ENCODE measurements at regions not wholly inside any gene's neighbourhood (a gene's known extent, or its start where the extent isn't known, plus 50 kb on each side); places are given as distances from the start of the nearest gene placed in this dataset.

DNA sequence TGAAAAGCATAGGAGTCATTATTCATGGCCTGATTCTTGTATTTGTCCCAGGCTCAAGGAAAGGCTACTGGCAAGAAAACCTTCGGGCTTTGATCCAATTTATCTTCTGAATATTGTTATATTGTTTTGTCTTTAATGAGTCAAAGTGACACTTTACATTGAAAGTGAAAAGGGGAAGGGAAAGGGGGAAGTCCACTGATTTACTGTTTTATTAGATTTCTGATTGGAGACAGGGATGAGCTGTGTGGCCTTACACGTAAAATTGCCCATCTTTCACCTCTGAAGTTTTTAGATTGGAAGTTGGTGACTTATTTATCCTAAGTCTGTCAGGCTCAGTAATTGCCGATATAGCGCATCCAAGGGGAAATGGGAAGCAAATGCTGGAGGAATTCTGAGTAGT is 843.8 kb upstream of the LRRTM1 start:
- H3K4me1 ChIP-seq: no peaks in the 10 kb centered on the region
- TF ChIP-seq, protein P1, sequence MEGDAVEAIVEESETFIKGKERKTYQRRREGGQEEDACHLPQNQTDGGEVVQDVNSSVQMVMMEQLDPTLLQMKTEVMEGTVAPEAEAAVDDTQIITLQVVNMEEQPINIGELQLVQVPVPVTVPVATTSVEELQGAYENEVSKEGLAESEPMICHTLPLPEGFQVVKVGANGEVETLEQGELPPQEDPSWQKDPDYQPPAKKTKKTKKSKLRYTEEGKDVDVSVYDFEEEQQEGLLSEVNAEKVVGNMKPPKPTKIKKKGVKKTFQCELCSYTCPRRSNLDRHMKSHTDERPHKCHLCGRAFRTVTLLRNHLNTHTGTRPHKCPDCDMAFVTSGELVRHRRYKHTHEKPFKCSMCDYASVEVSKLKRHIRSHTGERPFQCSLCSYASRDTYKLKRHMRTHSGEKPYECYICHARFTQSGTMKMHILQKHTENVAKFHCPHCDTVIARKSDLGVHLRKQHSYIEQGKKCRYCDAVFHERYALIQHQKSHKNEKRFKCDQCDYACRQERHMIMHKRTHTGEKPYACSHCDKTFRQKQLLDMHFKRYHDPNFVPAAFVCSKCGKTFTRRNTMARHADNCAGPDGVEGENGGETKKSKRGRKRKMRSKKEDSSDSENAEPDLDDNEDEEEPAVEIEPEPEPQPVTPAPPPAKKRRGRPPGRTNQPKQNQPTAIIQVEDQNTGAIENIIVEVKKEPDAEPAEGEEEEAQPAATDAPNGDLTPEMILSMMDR (IDR thresholded peaks at IDR 0.05; ENCODE audit: low read depth, low read length): no peak
- no peaks in the 10 kb centered on the region for H3K9me3 ChIP-seq
- no peaks in the 10 kb centered on the region for H3K36me3 ChIP-seq
- H3K27me3 ChIP-seq: no peaks in the 10 kb centered on the region
- no peak for DNase-seq
- H3K4me3 ChIP-seq (ENCODE audit: low read depth, low read length): no peak overlapping the region

DNA sequence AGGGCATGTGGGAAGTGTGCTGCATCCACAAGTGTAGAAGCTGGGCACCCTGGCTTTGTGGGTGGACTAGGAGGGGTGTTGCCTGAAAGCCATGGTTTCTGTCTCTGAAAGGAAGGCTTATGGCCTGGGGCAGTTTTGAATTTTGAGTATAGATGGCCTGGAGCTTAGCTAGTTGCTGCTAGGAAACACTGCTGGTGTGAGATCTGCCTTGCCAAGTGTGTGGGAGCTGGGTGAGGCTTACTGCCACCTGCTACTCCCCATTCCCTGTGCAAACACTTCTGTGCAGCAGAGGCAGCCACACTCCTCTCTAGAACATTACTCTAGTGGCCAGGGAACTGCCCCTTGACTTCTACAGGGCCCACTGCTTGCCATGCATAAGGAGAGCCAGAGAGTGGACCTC is 831.7 kb upstream of the LRRTM1 start:
- no peak for DNase-seq
- H3K4me1 ChIP-seq: no peaks in the 10 kb centered on the region
- H3K4me3 ChIP-seq (ENCODE audit: low read depth, low read length): no peak overlapping the region
- no peaks in the 10 kb centered on the region for H3K9me3 ChIP-seq
- no peaks in the 10 kb centered on the region for H3K27me3 ChIP-seq
- no peaks in the 10 kb centered on the region for H3K36me3 ChIP-seq
- TF ChIP-seq, protein P1 (IDR thresholded peaks at IDR 0.05; ENCODE audit: low read depth, low read length): no peak

DNA sequence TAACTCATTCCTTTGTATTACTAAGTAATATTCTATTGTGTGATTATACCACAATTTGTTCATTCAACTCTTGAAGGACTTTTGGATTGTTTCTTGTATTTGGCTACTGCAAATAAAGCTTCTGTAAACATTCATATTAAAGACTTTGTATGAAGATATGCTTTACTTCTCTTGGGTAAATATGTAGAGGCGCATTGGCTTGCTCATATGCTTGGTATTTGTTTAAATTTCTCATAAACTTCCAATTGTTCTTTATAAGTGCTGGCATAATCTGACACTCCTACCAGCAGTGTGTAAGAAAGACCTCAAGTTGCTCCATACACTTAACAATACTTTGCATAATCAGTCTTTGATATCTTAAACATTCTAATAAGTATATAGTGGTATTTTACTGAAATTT is 792.8 kb upstream of the LRRTM1 start:
- TF ChIP-seq, protein P1 (IDR thresholded peaks at IDR 0.05; ENCODE audit: low read depth, low read length): no peak
- no peak overlapping the region for H3K4me3 ChIP-seq (ENCODE audit: low read depth, low read length)

DNA sequence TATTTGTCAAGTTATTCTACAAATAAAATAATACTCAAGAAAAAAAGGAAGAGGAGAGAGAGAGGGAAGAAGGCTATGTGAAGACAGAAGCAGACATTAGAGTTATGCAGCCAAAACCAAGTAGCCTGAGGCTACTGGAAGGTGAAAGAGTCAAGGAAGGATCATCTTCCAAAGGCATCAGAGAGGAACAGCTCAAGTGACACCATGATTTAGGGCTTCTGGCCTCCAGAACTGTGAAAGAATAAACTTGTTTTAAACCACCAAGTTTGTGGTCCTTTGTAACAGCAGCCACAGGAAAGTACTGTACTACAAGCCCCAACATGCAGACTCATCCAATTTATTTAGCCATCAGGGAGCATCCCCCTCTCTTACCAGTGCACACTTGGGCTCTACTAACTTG is 788.5 kb upstream of the LRRTM1 start:
- Histone ChIP-seq H3K36me3 (no peaks in the 10 kb centered on the region), H3K9me3 (no peaks in the 10 kb centered on the region), H3K4me1 (no peaks in the 10 kb centered on the region), H3K27me3 (no peaks in the 10 kb centered on the region), H3K4me3 (ENCODE audit: low read depth, low read length) (no peak overlapping the region)
- TF ChIP-seq, protein P1 (IDR thresholded peaks at IDR 0.05; ENCODE audit: low read depth, low read length): no peak
- DNase-seq: no peak

More for the DNA sequence above, 792.8 kb upstream of the LRRTM1 start:
- no peak for DNase-seq
- Histone ChIP-seq H3K27me3 (no peaks in the 10 kb centered on the region), H3K36me3 (no peaks in the 10 kb centered on the region), H3K4me1 (no peaks in the 10 kb centered on the region), H3K9me3 (no peaks in the 10 kb centered on the region)

DNA sequence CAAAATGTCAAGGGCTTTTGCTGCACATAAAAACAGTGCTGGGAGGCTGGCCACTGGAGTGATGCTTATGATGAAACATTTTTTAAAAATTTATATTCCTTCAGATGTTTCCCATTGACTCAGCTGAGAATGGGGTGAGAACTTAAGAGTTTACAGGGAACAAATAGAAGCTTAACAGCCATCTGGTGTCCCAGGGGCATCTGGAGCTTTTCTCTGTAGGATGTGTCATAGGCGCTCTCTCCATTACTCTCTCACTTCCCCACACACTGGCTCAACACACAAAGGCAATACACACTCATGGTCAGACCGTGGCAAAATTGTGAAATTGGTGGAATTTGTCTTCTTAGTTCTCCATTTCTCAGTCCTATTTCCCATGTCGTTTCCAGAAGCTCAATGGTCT is 783.1 kb upstream of the LRRTM1 start:
- no peak for DNase-seq
- H3K36me3 ChIP-seq: no peaks in the 10 kb centered on the region

DNA sequence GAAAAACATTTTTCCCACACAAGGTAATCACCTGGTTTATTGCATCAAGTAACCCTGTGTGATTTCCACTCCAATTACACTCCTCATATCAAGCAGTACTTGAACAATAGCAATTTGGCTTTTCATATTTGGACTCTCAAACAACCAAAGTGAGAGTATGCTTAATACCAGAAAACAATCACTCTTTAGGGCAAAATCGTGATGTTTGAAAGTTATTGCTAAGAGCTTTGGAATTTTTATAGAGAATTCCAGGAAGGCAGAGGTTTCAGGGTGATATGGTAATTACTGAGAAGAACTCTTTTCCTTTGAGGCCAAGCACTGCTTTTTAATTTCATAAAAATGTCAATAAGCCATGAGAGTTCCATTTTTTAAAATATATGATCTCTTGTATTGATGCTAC is 779.5 kb upstream of the LRRTM1 start:
- H3K36me3 ChIP-seq: no peaks in the 10 kb centered on the region
- H3K9me3 ChIP-seq: no peaks in the 10 kb centered on the region
- no peak for DNase-seq
- TF ChIP-seq, protein P1 (IDR thresholded peaks at IDR 0.05; ENCODE audit: low read depth, low read length): no peak
- H3K4me3 ChIP-seq (ENCODE audit: low read depth, low read length): no peak overlapping the region
- H3K4me1 ChIP-seq: no peaks in the 10 kb centered on the region
- no peaks in the 10 kb centered on the region for H3K27me3 ChIP-seq

More for the DNA sequence above, 783.1 kb upstream of the LRRTM1 start:
- H3K9me3 ChIP-seq: no peaks in the 10 kb centered on the region
- no peak overlapping the region for H3K4me3 ChIP-seq (ENCODE audit: low read depth, low read length)
- no peaks in the 10 kb centered on the region for H3K4me1 ChIP-seq
- TF ChIP-seq, protein P1 (IDR thresholded peaks at IDR 0.05; ENCODE audit: low read depth, low read length): no peak
- no peaks in the 10 kb centered on the region for H3K27me3 ChIP-seq
